ENCODE measurements at regions not wholly inside any gene's neighbourhood (a gene's known extent, or its start where the extent isn't known, plus 50 kb on each side); places are given as distances from the start of the nearest gene placed in this dataset.

GRCh38 chr2:111662771-111663470, 221.1 kb downstream of the ANAPC1 start:
- WGBS, 2 donors: 68 to 79% methylated on average over 6 to 7 of the region's 7 CpGs
- TF ChIP-seq CTCF (IDR thresholded peaks at IDR 0.05): no peak
- no peak for TF ChIP-seq POLR2A (IDR thresholded peaks at IDR 0.05)
- Histone ChIP-seq H3K9me3 (no peaks in the 10 kb centered on the region), H3K27me3 (no peaks in the 10 kb centered on the region), H3K4me3 (no peak overlapping the region), H3K36me3 (ENCODE audit: low read depth, missing control alignments) (no peaks in the 10 kb centered on the region), H3K4me1 (no peaks in the 10 kb centered on the region), H3K27ac (no peak overlapping the region)
- intact Hi-C loops (cut with DNase I; ENCODE audit: low total_unique reads): no loop called here
- no peak for DNase-seq

GRCh38 chr2:111663471-111664274, 220.3 kb downstream of the ANAPC1 start:
- no peak for DNase-seq
- H3K27me3 ChIP-seq: no peaks in the 10 kb centered on the region
- H3K36me3 ChIP-seq (ENCODE audit: low read depth, missing control alignments): no peaks in the 10 kb centered on the region
- no peak for TF ChIP-seq CTCF (IDR thresholded peaks at IDR 0.05)
- no peak for TF ChIP-seq POLR2A (IDR thresholded peaks at IDR 0.05)
- no peaks in the 10 kb centered on the region for H3K4me1 ChIP-seq
- H3K9me3 ChIP-seq: no peaks in the 10 kb centered on the region
- 68 to 81% methylated on average over 13 of the region's 13 CpGs for WGBS, 2 donors
- intact Hi-C loops (cut with DNase I; ENCODE audit: low total_unique reads): no loop called here
- no peak overlapping the region for H3K27ac ChIP-seq
- H3K4me3 ChIP-seq: no peak overlapping the region

GRCh38 chr2:111664275-111664850, 219.6 kb downstream of the ANAPC1 start:
- Histone ChIP-seq H3K27ac (no peak overlapping the region), H3K27me3 (no peaks in the 10 kb centered on the region), H3K4me1 (no peaks in the 10 kb centered on the region), H3K4me3 (no peak overlapping the region), H3K36me3 (ENCODE audit: low read depth, missing control alignments) (no peaks in the 10 kb centered on the region), H3K9me3 (no peaks in the 10 kb centered on the region)
- 91 to 94% methylated on average over 4 of the region's 4 CpGs for WGBS, 2 donors
- intact Hi-C loops (cut with DNase I; ENCODE audit: low total_unique reads): no loop called here
- no peak for DNase-seq
- TF ChIP-seq POLR2A (IDR thresholded peaks at IDR 0.05): no peak
- no peak for TF ChIP-seq CTCF (IDR thresholded peaks at IDR 0.05)

- intact Hi-C loops (cut with DNase I; ENCODE audit: low total_unique reads): no loop called here
- Histone ChIP-seq H3K36me3 (ENCODE audit: low read depth, missing control alignments) (no peaks in the 10 kb centered on the region), H3K9me3 (no peaks in the 10 kb centered on the region), H3K27me3 (no peaks in the 10 kb centered on the region), H3K4me1 (no peaks in the 10 kb centered on the region), H3K4me3 (no peak overlapping the region), H3K27ac (no peak overlapping the region)
- TF ChIP-seq CTCF (IDR thresholded peaks at IDR 0.05) (no peak), POLR2A (IDR thresholded peaks at IDR 0.05) (no peak)
- DNase-seq: no peak
- WGBS, 2 donors: 88 to 90% methylated on average over 7 of the region's 7 CpGs
Measured at GRCh38 chr2:111665011-111665410, 219.0 kb downstream of the ANAPC1 start.
